RWPE1 (cell line): ENCODE measurements at regions not wholly inside any gene's neighbourhood (a gene's known extent, or its start where the extent isn't known, plus 50 kb on each side); places are given as distances from the start of the nearest gene placed in this dataset.

Experiments
- CTCF ChIA-PET: fragments of 350-600 bp; sonication (Branson Sonifier 250); formaldehyde crosslinking; extraction: SDS; loops from one replicate; lab custom pipeline; 2021; lab: Yijun Ruan, JAX
- POLR2A ChIA-PET: fragments of 400-600 bp; formaldehyde crosslinking; extraction: SDS; loops from one replicate; lab custom pipeline; 2020; ENCODE audit warnings: antibody characterized with exemption; ENCODE audit not compliant: low non-redundant PET; lab: Yijun Ruan, JAX
- DNase-seq: peaks from one replicate; pipeline ENCODE4 v3.0.0; 2012; ENCODE audit warnings: low spot score
- H3K27ac ChIP-seq: fragments of 450-650 bp; 2 replicates; pipeline ENCODE4 v1.5.1; 2017
- TF ChIP-seq, protein P1 (sequence below): fragments of 450-650 bp; conservative IDR thresholded peaks from 2 replicates; pipeline ENCODE4 v1.5.1; 2017; ENCODE audit warnings: low read depth, mild to moderate bottlenecking

DNA sequence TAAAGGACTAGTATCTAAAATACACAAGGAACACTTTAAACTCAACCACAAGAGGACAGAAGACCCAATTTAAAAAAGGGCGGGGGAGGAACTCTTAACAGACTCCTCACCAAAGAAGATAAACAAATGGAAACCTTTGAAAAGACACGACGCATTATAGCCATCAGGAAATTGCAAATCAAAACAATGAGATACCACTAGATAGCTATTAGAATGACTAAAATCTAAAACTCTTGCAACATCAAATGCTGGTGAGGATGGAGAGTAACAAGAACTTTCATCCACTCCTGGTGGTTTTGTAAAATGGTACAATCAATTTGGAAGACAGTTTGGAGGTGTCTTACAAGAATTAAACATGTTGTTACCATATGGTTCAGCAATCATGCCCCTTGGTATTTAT, 708.2 kb downstream of the BRINP3 start:
- ChIA-PET POLR2A (no interaction called here), CTCF (interaction anchor here (0.6 kb wide), 2 partner anchors 8 to 987 kb away, joined by 3 read pairs; no protein-coding TSS in a partner anchor)
- no peak overlapping the region for H3K27ac ChIP-seq
- TF ChIP-seq, protein P1, sequence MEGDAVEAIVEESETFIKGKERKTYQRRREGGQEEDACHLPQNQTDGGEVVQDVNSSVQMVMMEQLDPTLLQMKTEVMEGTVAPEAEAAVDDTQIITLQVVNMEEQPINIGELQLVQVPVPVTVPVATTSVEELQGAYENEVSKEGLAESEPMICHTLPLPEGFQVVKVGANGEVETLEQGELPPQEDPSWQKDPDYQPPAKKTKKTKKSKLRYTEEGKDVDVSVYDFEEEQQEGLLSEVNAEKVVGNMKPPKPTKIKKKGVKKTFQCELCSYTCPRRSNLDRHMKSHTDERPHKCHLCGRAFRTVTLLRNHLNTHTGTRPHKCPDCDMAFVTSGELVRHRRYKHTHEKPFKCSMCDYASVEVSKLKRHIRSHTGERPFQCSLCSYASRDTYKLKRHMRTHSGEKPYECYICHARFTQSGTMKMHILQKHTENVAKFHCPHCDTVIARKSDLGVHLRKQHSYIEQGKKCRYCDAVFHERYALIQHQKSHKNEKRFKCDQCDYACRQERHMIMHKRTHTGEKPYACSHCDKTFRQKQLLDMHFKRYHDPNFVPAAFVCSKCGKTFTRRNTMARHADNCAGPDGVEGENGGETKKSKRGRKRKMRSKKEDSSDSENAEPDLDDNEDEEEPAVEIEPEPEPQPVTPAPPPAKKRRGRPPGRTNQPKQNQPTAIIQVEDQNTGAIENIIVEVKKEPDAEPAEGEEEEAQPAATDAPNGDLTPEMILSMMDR: no peak
- no peak for DNase-seq

GRCh38 chr1:189774721-189775287, 702.9 kb downstream of the BRINP3 start:
- TF ChIP-seq, protein P1: no peak
- ChIA-PET POLR2A (no interaction called here), CTCF (interaction anchor here (0.6 kb wide), 1 partner anchor 794 kb away, joined by 3 read pairs; no protein-coding TSS in a partner anchor)
- no peak for DNase-seq
- no peak overlapping the region for H3K27ac ChIP-seq

DNA sequence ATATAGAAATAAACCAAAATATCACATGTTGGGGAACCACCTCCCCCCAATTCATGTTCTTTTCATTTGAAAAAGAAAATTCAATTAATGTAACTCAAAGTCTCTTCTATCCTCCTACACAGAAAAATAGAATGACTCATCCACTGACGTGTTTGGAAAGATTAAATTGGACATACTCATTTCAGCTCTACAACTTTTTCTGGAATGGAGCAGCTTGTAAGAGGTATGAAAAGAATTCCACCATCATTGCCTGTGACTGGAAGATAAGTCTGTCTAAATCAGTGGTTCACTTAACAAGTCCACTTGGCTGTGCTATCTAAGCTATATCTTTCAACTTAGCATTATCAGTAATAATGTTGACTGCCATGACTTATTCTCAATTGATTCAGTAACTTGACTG, 702.3 kb downstream of the BRINP3 start:
- POLR2A ChIA-PET: no interaction called here
- no peak overlapping the region for H3K27ac ChIP-seq
- peak; percentile 14 for DNase-seq
- TF ChIP-seq, protein P1: no peak
- CTCF ChIA-PET: interaction anchor here (0.6 kb wide), 1 partner anchor 794 kb away, joined by 3 read pairs; no protein-coding TSS in a partner anchor

GRCh38 chr1:189779034-189779433, 698.6 kb downstream of the BRINP3 start:
- TF ChIP-seq, protein P1: no peak

GRCh38 chr1:189782295-189782694, 695.4 kb downstream of the BRINP3 start:
- H3K27ac ChIP-seq: no peak overlapping the region
- TF ChIP-seq, protein P1: no peak
- no peak for DNase-seq
- POLR2A ChIA-PET: no interaction called here
- CTCF ChIA-PET: no interaction called here

More at GRCh38 chr1:189779034-189779433, 698.6 kb downstream of the BRINP3 start:
- no peak overlapping the region for H3K27ac ChIP-seq
- no peak for DNase-seq
- ChIA-PET CTCF (no interaction called here), POLR2A (no interaction called here)

DNA sequence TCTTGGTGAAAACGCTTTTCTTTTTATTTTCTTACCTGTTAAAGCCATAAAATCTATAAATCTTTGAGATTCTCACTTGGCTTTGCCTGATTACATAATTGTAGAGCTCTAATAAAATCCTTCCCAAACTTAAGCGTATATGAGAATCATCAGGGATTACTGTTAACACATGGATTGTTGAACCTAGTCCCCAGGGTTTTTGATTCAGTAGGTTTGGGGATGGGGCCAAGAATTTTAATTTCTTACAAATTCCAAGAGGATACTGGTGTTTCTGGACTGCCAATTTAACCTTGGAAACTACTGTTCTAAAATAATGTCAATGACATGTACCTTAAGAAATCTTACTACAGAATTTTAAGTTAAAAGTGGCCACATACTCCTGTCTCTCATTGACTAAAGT, 694.2 kb downstream of the BRINP3 start:
- DNase-seq: no peak
- no peak overlapping the region for H3K27ac ChIP-seq
- POLR2A ChIA-PET: no interaction called here
- TF ChIP-seq, protein P1: no peak
- CTCF ChIA-PET: interaction anchor here (0.5 kb wide), 1 partner anchor 569 kb away, joined by 3 read pairs; no protein-coding TSS in a partner anchor
